SK-N-DZ (cell line): ENCODE measurements at regions not wholly inside any gene's neighbourhood (a gene's known extent, or its start where the extent isn't known, plus 50 kb on each side); places are given as distances from the start of the nearest gene placed in this dataset.

Source experiments
- DNase-seq: peaks from one replicate; pipeline ENCODE4 v3.0.0-alpha.2; 2015; ENCODE audit warnings: low spot score

GRCh38 chr15:88316586-88316985 lies 60.0 kb upstream of the NTRK3 start:
- DNase-seq, result no peak

- DNase-seq, result no peak
Measured at GRCh38 chr15:88315221-88315878, 58.8 kb upstream of the NTRK3 start.

DNA sequence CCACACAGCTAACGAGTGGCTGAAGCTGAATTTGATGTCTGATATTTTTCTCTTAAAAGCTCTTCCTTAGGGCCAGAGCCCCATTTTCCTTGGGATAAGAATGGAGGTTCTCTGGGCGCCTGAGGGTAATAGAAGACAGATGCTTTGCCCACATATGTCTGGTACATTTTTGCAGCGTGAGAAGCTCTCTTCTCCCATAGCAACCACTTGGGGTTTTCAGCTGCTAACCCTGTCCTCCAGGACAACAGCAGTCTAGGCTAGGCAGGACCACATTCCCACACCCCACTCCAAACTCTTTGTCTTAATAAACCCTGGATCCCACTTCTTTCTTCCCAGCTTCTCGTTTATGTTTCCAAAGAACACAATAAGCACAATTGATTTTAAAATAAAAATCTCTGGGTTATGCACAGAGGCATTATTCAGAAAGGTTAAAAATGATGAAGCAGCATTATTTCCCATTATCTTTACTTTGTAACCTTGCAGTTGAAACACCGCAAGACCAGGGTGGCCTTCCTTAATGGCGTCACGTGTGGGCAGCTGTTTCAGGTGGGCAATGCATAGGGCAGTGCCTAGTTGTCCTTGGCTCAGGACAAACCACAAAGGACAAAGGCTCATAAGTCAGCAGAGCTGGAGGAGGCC lies 56.5 kb upstream of the NTRK3 start:
- no peak for DNase-seq

GRCh38 chr15:88309363-88309762 lies 52.8 kb upstream of the NTRK3 start:
- DNase-seq, result no peak

- DNase-seq, result peak; percentile 70
Measured at GRCh38 chr15:88307344-88307743, 50.8 kb upstream of the NTRK3 start.
